HG03378 (cell line): ENCODE measurements at regions not wholly inside any gene's neighbourhood (a gene's known extent, or its start where the extent isn't known, plus 50 kb on each side); places are given as distances from the start of the nearest gene placed in this dataset.
"Not testable (repeated sequence)": the region's sequence is repeated elsewhere in the genome, so short reads cannot be mapped to it uniquely, and the experiment has no call there.

ENCODE experiments used
- ATAC-seq: cut with Tn5 transposase; IDR thresholded peaks from one replicate; pipeline ENCODE4 v1.9.1; 2021; ENCODE audit warnings: mild to moderate bottlenecking, moderate library complexity; ENCODE audit not compliant: unreplicated experiment

GRCh38 chr12:91706466-91706865 lies 439.2 kb downstream of the BTG1 start:
- ATAC-seq: no peak

GRCh38 chr12:91704446-91704845 lies 441.2 kb downstream of the BTG1 start:
- ATAC-seq: no peak

GRCh38 chr12:91703491-91704283 lies 442.0 kb downstream of the BTG1 start:
- no peak for ATAC-seq

GRCh38 chr12:91702843-91703425 lies 442.7 kb downstream of the BTG1 start:
- ATAC-seq: no peak

- no peak for ATAC-seq
Observed at GRCh38 chr12:91695964-91696363, 449.7 kb downstream of the BTG1 start.

GRCh38 chr12:91695406-91695805 lies 450.2 kb downstream of the BTG1 start:
- not testable (repeated sequence) for ATAC-seq

GRCh38 chr12:91690531-91690930 lies 455.1 kb downstream of the BTG1 start:
- ATAC-seq: no peak

- ATAC-seq: peak; percentile 40
Observed at GRCh38 chr12:91687052-91688017, 458.3 kb downstream of the BTG1 start.

- ATAC-seq: no peak
Observed at GRCh38 chr12:91685917-91686316, 459.7 kb downstream of the BTG1 start.

GRCh38 chr12:91681751-91682150 lies 463.9 kb downstream of the BTG1 start:
- no peak for ATAC-seq

- no peak for ATAC-seq
Observed at GRCh38 chr12:91680864-91681263, 464.8 kb downstream of the BTG1 start.

GRCh38 chr12:91677556-91677955 lies 468.1 kb downstream of the BTG1 start:
- no peak for ATAC-seq

- no peak for ATAC-seq
Observed at GRCh38 chr12:91675401-91675800, 470.2 kb downstream of the BTG1 start.

- ATAC-seq: no peak
Observed at GRCh38 chr12:91672130-91672529, 473.5 kb downstream of the BTG1 start.

GRCh38 chr12:91667694-91668093 lies 478.0 kb downstream of the BTG1 start:
- ATAC-seq: no peak

- ATAC-seq: no peak
Observed at GRCh38 chr12:91663744-91664143, 481.1 kb upstream of the DCN start.

- ATAC-seq: no peak
Observed at GRCh38 chr12:91663310-91663709, 480.7 kb upstream of the DCN start.

GRCh38 chr12:91662021-91662420 lies 479.4 kb upstream of the DCN start:
- no peak for ATAC-seq

- ATAC-seq: no peak
Observed at GRCh38 chr12:91657032-91657431, 474.4 kb upstream of the DCN start.

GRCh38 chr12:91655966-91656365 lies 473.3 kb upstream of the DCN start:
- ATAC-seq: no peak

- no peak for ATAC-seq
Observed at GRCh38 chr12:91654087-91654486, 471.5 kb upstream of the DCN start.
